CD14-positive monocyte (primary cell): ENCODE measurements at regions not wholly inside any gene's neighbourhood (a gene's known extent, or its start where the extent isn't known, plus 50 kb on each side); places are given as distances from the start of the nearest gene placed in this dataset.
A peak's percentile ranks its signal among the peaks of the same experiment; 100 is the strongest.

Source experiments
- DNase-seq, 3 donors: peaks; one replicate each; pipeline ENCODE4 v3.0.0-alpha.2; 2011 to 2022
- H2AFZ ChIP-seq: 2 replicates; pipeline ENCODE4 v1.6.0; 2012; ENCODE audit warnings: mild to moderate bottlenecking, low read depth, low read length, inconsistent platforms; ENCODE audit not compliant: insufficient read depth, poor library complexity, severe bottlenecking
- H3K27ac ChIP-seq, 2 donors: 1 replicate in 1 of 2; 2 replicates in 1 of 2; pipeline ENCODE4 v1.5.1; 2012 to 2013; ENCODE audit warnings: low read length in 2 of 2, control low read depth in 1 of 2, inconsistent platforms in 1 of 2, low read depth in 1 of 2, mild to moderate bottlenecking in 1 of 2
- H3K27me3 ChIP-seq, 2 donors: one replicate each; pipeline versions ENCODE4 v1.6.0 to v1.6.1; 2011 to 2013; ENCODE audit warnings: low read length in 2 of 2; ENCODE audit not compliant: control insufficient read depth in 2 of 2, insufficient read depth in 2 of 2
- H3K36me3 ChIP-seq, 2 donors: replicated peaks in 1 of 2; 1 replicate in 1 of 2; 2 replicates in 1 of 2; pipeline versions ENCODE4 v1.5.1 to v1.6.1; 2012 to 2013; ENCODE audit warnings: low read length in 2 of 2, control low read depth in 1 of 2, inconsistent platforms in 1 of 2, mild to moderate bottlenecking in 1 of 2; ENCODE audit not compliant: insufficient read depth in 2 of 2, control insufficient read depth in 1 of 2
- H3K4me1 ChIP-seq, 2 donors: 1 replicate in 1 of 2; 2 replicates in 1 of 2; pipeline versions ENCODE4 v1.5.1 to v1.6.1; 2012 to 2013; ENCODE audit warnings: low read length in 2 of 2, control low read depth in 1 of 2, inconsistent platforms in 1 of 2, mild to moderate bottlenecking in 1 of 2, moderate library complexity in 1 of 2; ENCODE audit not compliant: insufficient read depth in 2 of 2, control insufficient read depth in 1 of 2
- H3K4me2 ChIP-seq: replicated peaks from 2 replicates; pipeline ENCODE3; 2012; ENCODE audit warnings: low read length, moderate library complexity, mild to moderate bottlenecking; ENCODE audit not compliant: poor library complexity, severe bottlenecking; ENCODE audit errors: extremely low read depth
- H3K4me3 ChIP-seq, 3 experiments: fragments of 200-600 bp in 1 of 3; sonication (generic) in 1 of 3; replicated peaks in 1 of 3; 1 replicate in 2 of 3; 2 replicates in 1 of 3; pipeline ENCODE4 v1.5.1; 2011 to 2013; ENCODE audit warnings: low read length in 3 of 3, mild to moderate bottlenecking in 3 of 3, control low read depth in 2 of 3, low read depth in 2 of 3, inconsistent platforms in 1 of 3, moderate library complexity in 1 of 3
- H3K79me2 ChIP-seq: 2 replicates; pipeline ENCODE4 v1.6.0; 2012; ENCODE audit warnings: mild to moderate bottlenecking, control low read depth, inconsistent platforms, low read length, moderate library complexity; ENCODE audit not compliant: insufficient read depth
- H3K9ac ChIP-seq: 2 replicates; pipeline ENCODE4 v1.6.0; 2017; ENCODE audit warnings: low read length, mild to moderate bottlenecking; ENCODE audit not compliant: insufficient read depth, poor library complexity, severe bottlenecking
- H3K9me3 ChIP-seq, 2 donors: replicated peaks in 1 of 2; 1 replicate in 1 of 2; 2 replicates in 1 of 2; pipeline versions ENCODE4 v1.5.1 to v1.6.1; 2012 to 2013; ENCODE audit warnings: low read length in 2 of 2, control low read depth in 1 of 2; ENCODE audit not compliant: control insufficient read depth in 1 of 2, insufficient read depth in 1 of 2
- H4K20me1 ChIP-seq: 2 replicates; pipeline ENCODE4 v1.6.0; 2012; ENCODE audit warnings: mild to moderate bottlenecking, low read length, control low read depth, moderate library complexity; ENCODE audit not compliant: insufficient read depth
- H3K27ac Mint-ChIP-seq, 7 donors: one replicate each; pipeline ENCODE4 v1.8.0; 2020; ENCODE audit warnings: mild to moderate bottlenecking in 7 of 7, mixed read lengths in 7 of 7, moderate library complexity in 6 of 7, inconsistent platforms in 2 of 7
- H3K27me3 Mint-ChIP-seq, 3 donors: one replicate each; pipeline ENCODE4 v1.8.0; 2021 to 2022; ENCODE audit warnings: low read depth in 3 of 3, mild to moderate bottlenecking in 3 of 3, mixed read lengths in 3 of 3, moderate library complexity in 3 of 3, inconsistent platforms in 1 of 3
- H3K36me3 Mint-ChIP-seq, 2 donors: one replicate each; pipeline ENCODE4 v1.8.0; 2020; ENCODE audit warnings: mixed read lengths in 2 of 2, inconsistent platforms in 1 of 2, mild to moderate bottlenecking in 1 of 2
- H3K4me1 Mint-ChIP-seq: one replicate; pipeline ENCODE4 v1.8.0; 2020; ENCODE audit warnings: mild to moderate bottlenecking, mixed read lengths
- H3K4me3 Mint-ChIP-seq, 2 donors: one replicate each; pipeline ENCODE4 v1.8.0; 2020; ENCODE audit warnings: mild to moderate bottlenecking in 2 of 2, mixed read lengths in 2 of 2, moderate library complexity in 1 of 2
- H3K9me3 Mint-ChIP-seq, 7 donors: one replicate each; pipeline ENCODE4 v1.8.0; 2020 to 2022; ENCODE audit warnings: mixed read lengths in 7 of 7, mild to moderate bottlenecking in 6 of 7, moderate library complexity in 6 of 7, inconsistent platforms in 2 of 7
- WGBS: methylation state at CpG from one replicate; pipeline ENCODE4 v1.1.5; 2013; ENCODE audit warnings: missing lambda C conversion rate; ENCODE audit not compliant: insufficient coverage; 5-methylcytosine and 5-hydroxymethylcytosine counted together
- intact Hi-C, 2 donors: fragments of 100-400 bp; cut with micrococcal nuclease; formaldehyde crosslinking; loops; one replicate each; pipeline versions ENCODE4 v1.15.0 to v1.15.1; 2023
- TF ChIP-seq, protein P1 (sequence below): fragments of 200-600 bp; IDR thresholded peaks from one replicate; pipeline ENCODE4 v1.8.0; 2022; ENCODE audit warnings: antibody characterized with exemption, mild to moderate bottlenecking

DNA sequence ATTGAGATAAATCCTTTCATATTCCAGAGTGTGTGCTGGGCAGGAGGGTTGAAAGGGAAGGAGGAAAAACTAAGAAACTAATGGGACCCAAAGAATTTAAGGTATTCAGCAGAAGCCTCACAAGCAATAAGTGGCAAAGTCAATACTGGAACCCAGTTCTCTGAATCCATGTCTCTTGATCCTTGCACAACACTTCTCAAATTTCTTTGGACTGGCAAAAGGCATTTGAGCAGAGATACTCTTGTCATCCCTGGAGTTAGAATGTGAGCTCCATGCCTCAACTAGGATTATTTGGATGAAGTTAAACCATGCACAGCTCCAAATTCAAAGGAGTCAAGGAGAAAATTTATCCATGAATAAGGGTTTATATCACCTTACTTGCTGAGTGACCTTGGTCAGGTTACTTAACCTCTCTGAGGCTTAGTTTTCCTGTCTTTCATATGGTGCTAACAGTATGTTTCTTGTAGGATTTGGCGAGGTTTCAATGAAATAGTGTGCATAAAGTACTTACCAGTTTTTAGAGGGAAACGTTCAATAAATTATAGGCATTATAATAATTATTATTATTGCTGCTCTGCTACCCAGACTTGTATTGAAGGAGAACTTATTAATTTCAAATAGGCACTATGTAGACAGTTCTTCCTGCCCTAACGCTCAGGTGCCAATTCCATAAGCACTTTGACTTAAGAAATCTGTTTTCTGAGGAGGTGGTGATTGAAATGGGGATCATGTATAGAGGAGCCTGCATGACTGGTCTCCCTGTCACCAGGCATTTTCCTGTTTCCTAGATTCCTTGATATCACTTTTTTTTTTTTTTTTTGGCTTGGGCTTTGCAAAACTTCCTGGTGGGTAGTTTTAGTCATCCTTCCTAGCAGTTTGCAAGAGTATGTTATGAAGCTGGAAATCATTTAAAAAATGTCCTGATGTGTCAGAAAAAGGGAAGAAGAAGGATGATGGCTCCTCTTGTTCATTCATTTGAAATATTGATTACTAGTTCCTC, 125.0 kb upstream of the JUN start:
- no peak overlapping the region for H2AFZ ChIP-seq
- H3K4me1 ChIP-seq, result peaks cover 17 to 24% of the 10 kb centered on the region in 2 donors
- H3K27ac ChIP-seq, result no peak overlapping the region
- no peak overlapping the region for H3K4me3 ChIP-seq
- no peaks in the 10 kb centered on the region for H3K27me3 ChIP-seq
- no peak overlapping the region for H3K4me2 ChIP-seq
- Mint-ChIP-seq H3K27ac (peak overlapping the region in 1 of 7 donors; percentile 60), H3K9me3 (no peaks in the 10 kb centered on the region), H3K27me3 (peaks cover 1 to 4% (median 4%) of the 10 kb centered on the region in 3 donors), H3K4me1 (peaks cover 24% of the 10 kb centered on the region), H3K36me3 (no peaks in the 10 kb centered on the region), H3K4me3 (no peak overlapping the region)
- WGBS, result no CpG with 5 or more reads among the region's 3 CpGs
- no peaks in the 10 kb centered on the region for H3K79me2 ChIP-seq
- TF ChIP-seq, protein P1, sequence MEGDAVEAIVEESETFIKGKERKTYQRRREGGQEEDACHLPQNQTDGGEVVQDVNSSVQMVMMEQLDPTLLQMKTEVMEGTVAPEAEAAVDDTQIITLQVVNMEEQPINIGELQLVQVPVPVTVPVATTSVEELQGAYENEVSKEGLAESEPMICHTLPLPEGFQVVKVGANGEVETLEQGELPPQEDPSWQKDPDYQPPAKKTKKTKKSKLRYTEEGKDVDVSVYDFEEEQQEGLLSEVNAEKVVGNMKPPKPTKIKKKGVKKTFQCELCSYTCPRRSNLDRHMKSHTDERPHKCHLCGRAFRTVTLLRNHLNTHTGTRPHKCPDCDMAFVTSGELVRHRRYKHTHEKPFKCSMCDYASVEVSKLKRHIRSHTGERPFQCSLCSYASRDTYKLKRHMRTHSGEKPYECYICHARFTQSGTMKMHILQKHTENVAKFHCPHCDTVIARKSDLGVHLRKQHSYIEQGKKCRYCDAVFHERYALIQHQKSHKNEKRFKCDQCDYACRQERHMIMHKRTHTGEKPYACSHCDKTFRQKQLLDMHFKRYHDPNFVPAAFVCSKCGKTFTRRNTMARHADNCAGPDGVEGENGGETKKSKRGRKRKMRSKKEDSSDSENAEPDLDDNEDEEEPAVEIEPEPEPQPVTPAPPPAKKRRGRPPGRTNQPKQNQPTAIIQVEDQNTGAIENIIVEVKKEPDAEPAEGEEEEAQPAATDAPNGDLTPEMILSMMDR, result no peak
- intact Hi-C loops, result loop anchor here (10.0 kb wide), 2 partner anchors 94 to 786 kb away; no protein-coding TSS in a partner anchor
- H3K9me3 ChIP-seq, result no peaks in the 10 kb centered on the region
- no peaks in the 10 kb centered on the region for H4K20me1 ChIP-seq
- peak in 1 of 3 donors; percentile 35 for DNase-seq
- H3K36me3 ChIP-seq, result no peaks in the 10 kb centered on the region
- no peak overlapping the region for H3K9ac ChIP-seq

DNA sequence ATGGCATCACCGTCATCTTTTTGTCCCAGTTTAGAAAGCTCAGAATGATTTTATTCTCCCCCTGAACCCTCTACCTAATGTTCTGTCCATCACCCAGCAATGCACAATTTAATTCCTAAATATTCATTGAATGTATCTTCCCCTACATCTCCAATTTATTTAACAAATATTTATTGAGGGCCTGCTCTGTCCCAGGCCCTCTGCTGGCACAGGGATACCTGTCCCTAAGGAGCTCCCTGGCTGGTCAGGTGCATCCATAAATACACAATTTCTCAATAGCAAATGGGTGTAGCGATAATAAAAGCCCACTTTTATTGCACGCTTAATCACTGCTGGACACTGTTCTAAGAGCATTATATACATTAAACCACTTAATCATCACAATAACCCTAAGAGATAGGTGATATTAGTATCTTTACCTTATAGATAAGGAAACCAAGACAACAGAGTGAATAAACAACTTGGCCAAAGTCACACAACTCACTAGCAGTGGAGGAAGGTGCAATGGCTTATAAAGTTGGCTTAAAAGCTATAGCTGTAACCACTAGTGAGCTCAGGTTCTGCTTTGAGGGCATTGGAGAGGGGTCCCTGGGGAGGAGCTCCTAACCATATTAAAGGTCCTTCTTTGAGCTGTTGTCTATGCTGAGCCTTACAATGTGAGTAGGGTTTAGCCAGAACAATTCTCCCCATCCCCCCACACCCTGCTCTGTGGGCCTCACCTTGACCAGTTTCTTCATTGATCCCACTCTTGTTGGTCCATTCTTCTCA, 126.3 kb upstream of the JUN start:
- Mint-ChIP-seq H3K36me3 (no peaks in the 10 kb centered on the region), H3K9me3 (peaks cover 1 to 9% (median 3%) of the 10 kb centered on the region in 7 donors), H3K4me3 (peak overlapping the region in 1 of 2 donors; percentile 11), H3K27me3 (peaks cover 1 to 4% (median 4%) of the 10 kb centered on the region in 3 donors), H3K27ac (no peak overlapping the region), H3K4me1 (peaks cover 16% of the 10 kb centered on the region)
- Histone ChIP-seq H3K27me3 (no peaks in the 10 kb centered on the region), H3K9ac (no peak overlapping the region), H3K4me1 (peaks cover 10 to 12% of the 10 kb centered on the region in 2 donors), H3K9me3 (peaks cover 3% of the 10 kb centered on the region in 2 donors), H3K4me3 (no peak overlapping the region), H3K27ac (no peak overlapping the region), H3K36me3 (no peaks in the 10 kb centered on the region), H3K79me2 (no peaks in the 10 kb centered on the region), H2AFZ (no peak overlapping the region), H4K20me1 (no peaks in the 10 kb centered on the region), H3K4me2 (no peak overlapping the region)
- 100% methylated on average over 1 of the region's 3 CpGs for WGBS
- TF ChIP-seq, protein P1, result no peak
- intact Hi-C loops, result loop anchor here (10.0 kb wide), 2 partner anchors 95 to 785 kb away; no protein-coding TSS in a partner anchor
- no peak for DNase-seq
